H9 (cell line): ENCODE measurements at regions not wholly inside any gene's neighbourhood (a gene's known extent, or its start where the extent isn't known, plus 50 kb on each side); places are given as distances from the start of the nearest gene placed in this dataset.

Source experiments
- DNase-seq: peaks from one replicate; pipeline ENCODE4 v3.0.0-alpha.2; 2017
- H2AFZ ChIP-seq: one replicate; pipeline ENCODE4 v1.6.1; 2013; ENCODE audit warnings: mild to moderate bottlenecking, low read length, control low read depth, moderate library complexity
- H2AK5ac ChIP-seq: 2 replicates; pipeline ENCODE4 v1.6.1; 2013; ENCODE audit warnings: low read length, control low read depth, mixed read lengths; ENCODE audit not compliant: insufficient read length
- H2BK120ac ChIP-seq: one replicate; pipeline ENCODE4 v1.6.1; 2013; ENCODE audit warnings: low read depth, mild to moderate bottlenecking, low read length, control low read depth, inconsistent platforms; ENCODE audit not compliant: poor library complexity, severe bottlenecking
- H2BK12ac ChIP-seq: 2 replicates; pipeline ENCODE4 v1.6.1; 2013; ENCODE audit warnings: low read length, control low read depth, mixed read lengths, low read depth; ENCODE audit not compliant: insufficient read length
- H2BK15ac ChIP-seq: 2 replicates; pipeline ENCODE4 v1.6.1; 2013; ENCODE audit warnings: low read depth, low read length, control low read depth
- H2BK20ac ChIP-seq: one replicate; pipeline ENCODE4 v1.6.1; 2013; ENCODE audit warnings: low read depth, mild to moderate bottlenecking, low read length, control low read depth, inconsistent platforms; ENCODE audit not compliant: poor library complexity, severe bottlenecking
- H2BK5ac ChIP-seq: 2 replicates; pipeline ENCODE4 v1.6.1; 2013; ENCODE audit warnings: low read length, control low read depth, mixed read lengths; ENCODE audit not compliant: insufficient read length
- H3K14ac ChIP-seq: 2 replicates; pipeline ENCODE4 v1.6.1; 2013; ENCODE audit warnings: low read length, control low read depth; ENCODE audit not compliant: insufficient read depth
- H3K18ac ChIP-seq: 2 replicates; pipeline ENCODE4 v1.6.1; 2013; ENCODE audit warnings: low read depth, mild to moderate bottlenecking, mixed read lengths, low read length, control low read depth; ENCODE audit not compliant: insufficient read length
- H3K23ac ChIP-seq: 2 replicates; pipeline ENCODE4 v1.6.1; 2013; ENCODE audit warnings: low read length, control low read depth, mixed read lengths, low read depth; ENCODE audit not compliant: insufficient read length
- H3K23me2 ChIP-seq: 2 replicates; pipeline ENCODE4 v1.6.1; 2013; ENCODE audit warnings: low read depth, mild to moderate bottlenecking, mixed read lengths, low read length, control low read depth; ENCODE audit not compliant: insufficient read length, poor library complexity, severe bottlenecking
- H3K27ac ChIP-seq: 2 replicates; pipeline ENCODE4 v1.5.1; 2013; ENCODE audit warnings: low read length, control low read depth, mixed read lengths, low read depth; ENCODE audit not compliant: insufficient read length
- H3K27me3 ChIP-seq: 2 replicates; pipeline ENCODE4 v1.6.1; 2013; ENCODE audit warnings: low read length, control low read depth, inconsistent platforms; ENCODE audit not compliant: insufficient read depth
- H3K4ac ChIP-seq: 2 replicates; pipeline ENCODE4 v1.6.1; 2013; ENCODE audit warnings: low read depth, mild to moderate bottlenecking, control low read depth, inconsistent platforms, low read length, moderate library complexity
- H3K4me1 ChIP-seq: 2 replicates; pipeline ENCODE4 v1.6.1; 2013; ENCODE audit warnings: low read length, control low read depth, inconsistent platforms; ENCODE audit not compliant: insufficient read depth
- H3K4me2 ChIP-seq: 2 replicates; pipeline ENCODE4 v1.6.1; 2013; ENCODE audit warnings: low read length, control low read depth, mixed read lengths; ENCODE audit not compliant: insufficient read length, insufficient read depth
- H3K56ac ChIP-seq: 2 replicates; pipeline ENCODE4 v1.6.1; 2013; ENCODE audit warnings: low read depth, mild to moderate bottlenecking, mixed read lengths, low read length, control low read depth; ENCODE audit not compliant: insufficient read length
- H3K79me1 ChIP-seq: 2 replicates; pipeline ENCODE4 v1.6.1; 2013; ENCODE audit warnings: low read depth, mild to moderate bottlenecking, moderate library complexity, low read length, control low read depth, inconsistent platforms; ENCODE audit not compliant: insufficient read depth, poor library complexity, severe bottlenecking
- H3K79me2 ChIP-seq: 2 replicates; pipeline ENCODE4 v1.6.1; 2013; ENCODE audit warnings: low read length, control low read depth, inconsistent platforms; ENCODE audit not compliant: insufficient read depth
- H3K9ac ChIP-seq: 2 replicates; pipeline ENCODE4 v1.6.1; 2013; ENCODE audit warnings: low read length, control low read depth, mixed read lengths; ENCODE audit not compliant: insufficient read length; ENCODE audit errors: extremely low read depth
- H3K9me3 ChIP-seq: one replicate; pipeline ENCODE4 v1.6.1; 2013; ENCODE audit warnings: low read depth, low read length, inconsistent platforms; ENCODE audit not compliant: control insufficient read depth
- H3T11ph ChIP-seq: one replicate; pipeline ENCODE4 v1.6.1; 2013; ENCODE audit warnings: mild to moderate bottlenecking, low read length, control low read depth, inconsistent platforms
- H4K20me1 ChIP-seq: one replicate; pipeline ENCODE4 v1.6.1; 2013; ENCODE audit not compliant: control insufficient read depth, insufficient read length, insufficient read depth
- H4K5ac ChIP-seq: 2 replicates; pipeline ENCODE4 v1.6.1; 2013; ENCODE audit warnings: low read depth, mild to moderate bottlenecking, mixed read lengths, low read length, control low read depth; ENCODE audit not compliant: insufficient read length
- H4K8ac ChIP-seq: replicated peaks from 2 replicates; pipeline ENCODE4 v1.6.1; 2013; ENCODE audit warnings: low read length, control low read depth, mixed read lengths, low read depth; ENCODE audit not compliant: insufficient read length
- H4K91ac ChIP-seq: 2 replicates; pipeline ENCODE4 v1.6.1; 2013; ENCODE audit warnings: low read depth, mild to moderate bottlenecking, moderate library complexity, mixed read lengths, low read length, control low read depth; ENCODE audit not compliant: insufficient read length
- H3K27ac Mint-ChIP-seq, 3 experiments: 2 replicates in 2 of 3; 3 replicates in 1 of 3; pipeline ENCODE4 v1.8.0; 2020 to 2021; ENCODE audit warnings: mixed read lengths in 3 of 3, mild to moderate bottlenecking in 1 of 3, moderate library complexity in 1 of 3
- H3K27me3 Mint-ChIP-seq: 2 replicates; pipeline ENCODE4 v1.8.0; 2021; ENCODE audit warnings: low read depth, mild to moderate bottlenecking, moderate library complexity, mixed read lengths
- H3K36me3 Mint-ChIP-seq, 3 experiments: 2 replicates in 2 of 3; 3 replicates in 1 of 3; pipeline ENCODE4 v1.8.0; 2020 to 2021; ENCODE audit warnings: low read depth in 3 of 3, mixed read lengths in 3 of 3; ENCODE audit not compliant: insufficient read depth in 1 of 3
- H3K4me1 Mint-ChIP-seq, 2 experiments: 2 replicates each; pipeline ENCODE4 v1.8.0; 2020; ENCODE audit warnings: mixed read lengths in 2 of 2
- H3K4me3 Mint-ChIP-seq, 2 experiments: 2 replicates in 1 of 2; 3 replicates in 1 of 2; pipeline ENCODE4 v1.8.0; 2020 to 2021; ENCODE audit warnings: mild to moderate bottlenecking in 2 of 2, mixed read lengths in 2 of 2, moderate library complexity in 1 of 2
- H3K9me3 Mint-ChIP-seq, 2 experiments: 2 replicates in 1 of 2; 3 replicates in 1 of 2; pipeline ENCODE4 v1.8.0; 2020; ENCODE audit warnings: mild to moderate bottlenecking in 2 of 2, mixed read lengths in 2 of 2, moderate library complexity in 1 of 2
- WGBS: extraction: QIAGEN DNeasy Blood & Tissue Kit; methylation state at CpG from one replicate; pipeline ENCODE4 v1.1.7; 2013; ENCODE audit warnings: missing lambda C conversion rate, low lambda C conversion rate, mixed read lengths; ENCODE audit not compliant: insufficient read length; ENCODE audit errors: extremely low coverage; 5-methylcytosine and 5-hydroxymethylcytosine counted together
- TF ChIP-seq, protein P1 (sequence below): fragments of 200-600 bp; sonication (generic); conservative IDR thresholded peaks from 3 replicates; pipeline ENCODE4 v1.8.0; 2021; ENCODE audit warnings: antibody characterized with exemption, mild to moderate bottlenecking

DNA sequence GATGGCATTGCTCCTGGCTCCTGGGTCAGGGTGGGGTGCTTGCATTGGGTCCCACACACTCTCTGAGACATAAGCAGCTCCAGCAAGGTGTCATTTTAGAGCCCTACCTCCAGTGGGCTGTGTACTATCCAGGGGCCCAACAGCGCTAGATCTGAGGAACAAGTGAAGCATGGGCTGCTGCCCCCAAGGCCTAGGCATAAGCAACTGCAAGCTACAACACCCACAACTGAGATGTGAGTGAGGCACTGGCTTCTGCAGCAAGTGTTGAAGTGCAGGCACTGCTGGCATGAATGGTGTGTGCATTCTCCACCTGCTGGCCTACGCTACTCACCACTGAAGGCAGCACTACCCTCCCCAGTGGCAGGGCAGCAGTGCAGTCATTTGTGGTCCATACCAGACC is 81.0 kb upstream of the STK39 start:
- no peaks in the 10 kb centered on the region for H4K20me1 ChIP-seq
- Mint-ChIP-seq H3K27ac (no peak overlapping the region), H3K36me3 (peaks cover 2 to 7% (median 2%) of the 10 kb centered on the region in 3 experiments; a peak in 5 of 7 replicates), H3K4me1 (peaks cover 6 to 9% of the 10 kb centered on the region in 2 experiments), H3K4me3 (no peak overlapping the region), H3K9me3 (peaks cover 28 to 29% of the 10 kb centered on the region in 2 experiments), H3K27me3 (no peaks in the 10 kb centered on the region)
- no peak overlapping the region for H2AK5ac ChIP-seq
- H2BK120ac ChIP-seq: no peak overlapping the region
- H3K14ac ChIP-seq: no peak overlapping the region
- no peaks in the 10 kb centered on the region for H3K9me3 ChIP-seq
- no peak overlapping the region for H2BK5ac ChIP-seq
- H3K79me1 ChIP-seq: no peaks in the 10 kb centered on the region
- H3K79me2 ChIP-seq: no peaks in the 10 kb centered on the region
- peaks cover 4% of the 10 kb centered on the region; the same call in 1 of the 2 replicates for H3K4me1 ChIP-seq
- no CpG with 5 or more reads among the region's 2 CpGs for WGBS
- no peak overlapping the region for H2AFZ ChIP-seq
- TF ChIP-seq, protein P1, sequence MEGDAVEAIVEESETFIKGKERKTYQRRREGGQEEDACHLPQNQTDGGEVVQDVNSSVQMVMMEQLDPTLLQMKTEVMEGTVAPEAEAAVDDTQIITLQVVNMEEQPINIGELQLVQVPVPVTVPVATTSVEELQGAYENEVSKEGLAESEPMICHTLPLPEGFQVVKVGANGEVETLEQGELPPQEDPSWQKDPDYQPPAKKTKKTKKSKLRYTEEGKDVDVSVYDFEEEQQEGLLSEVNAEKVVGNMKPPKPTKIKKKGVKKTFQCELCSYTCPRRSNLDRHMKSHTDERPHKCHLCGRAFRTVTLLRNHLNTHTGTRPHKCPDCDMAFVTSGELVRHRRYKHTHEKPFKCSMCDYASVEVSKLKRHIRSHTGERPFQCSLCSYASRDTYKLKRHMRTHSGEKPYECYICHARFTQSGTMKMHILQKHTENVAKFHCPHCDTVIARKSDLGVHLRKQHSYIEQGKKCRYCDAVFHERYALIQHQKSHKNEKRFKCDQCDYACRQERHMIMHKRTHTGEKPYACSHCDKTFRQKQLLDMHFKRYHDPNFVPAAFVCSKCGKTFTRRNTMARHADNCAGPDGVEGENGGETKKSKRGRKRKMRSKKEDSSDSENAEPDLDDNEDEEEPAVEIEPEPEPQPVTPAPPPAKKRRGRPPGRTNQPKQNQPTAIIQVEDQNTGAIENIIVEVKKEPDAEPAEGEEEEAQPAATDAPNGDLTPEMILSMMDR: peak; percentile 55
- no peak overlapping the region for H3K18ac ChIP-seq
- no peak overlapping the region for H3T11ph ChIP-seq
- no peak overlapping the region for H4K5ac ChIP-seq
- H3K23ac ChIP-seq: no peak overlapping the region
- no peak overlapping the region for H3K27ac ChIP-seq
- no peak overlapping the region for H3K4me2 ChIP-seq
- peak; percentile 62 for DNase-seq
- no peaks in the 10 kb centered on the region for H3K23me2 ChIP-seq
- H3K9ac ChIP-seq: no peak overlapping the region
- no peak overlapping the region for H4K91ac ChIP-seq
- H3K56ac ChIP-seq: no peak overlapping the region
- H2BK12ac ChIP-seq: no peak overlapping the region
- no peak overlapping the region for H4K8ac ChIP-seq
- H2BK15ac ChIP-seq: no peak overlapping the region
- H3K27me3 ChIP-seq: no peaks in the 10 kb centered on the region
- H3K4ac ChIP-seq: no peak overlapping the region
- no peak overlapping the region for H2BK20ac ChIP-seq
